Right renal pelvis (tissue), 4 donors: ENCODE measurements at regions not wholly inside any gene's neighbourhood (a gene's known extent, or its start where the extent isn't known, plus 50 kb on each side); places are given as distances from the start of the nearest gene placed in this dataset.

Experiments used
- DNase-seq, 4 donors: peaks; one replicate each; pipeline ENCODE4 v3.0.0-alpha.2; 2013; ENCODE audit warnings: low read depth in 4 of 4, low spot score in 3 of 4, missing footprints in 1 of 4

DNA sequence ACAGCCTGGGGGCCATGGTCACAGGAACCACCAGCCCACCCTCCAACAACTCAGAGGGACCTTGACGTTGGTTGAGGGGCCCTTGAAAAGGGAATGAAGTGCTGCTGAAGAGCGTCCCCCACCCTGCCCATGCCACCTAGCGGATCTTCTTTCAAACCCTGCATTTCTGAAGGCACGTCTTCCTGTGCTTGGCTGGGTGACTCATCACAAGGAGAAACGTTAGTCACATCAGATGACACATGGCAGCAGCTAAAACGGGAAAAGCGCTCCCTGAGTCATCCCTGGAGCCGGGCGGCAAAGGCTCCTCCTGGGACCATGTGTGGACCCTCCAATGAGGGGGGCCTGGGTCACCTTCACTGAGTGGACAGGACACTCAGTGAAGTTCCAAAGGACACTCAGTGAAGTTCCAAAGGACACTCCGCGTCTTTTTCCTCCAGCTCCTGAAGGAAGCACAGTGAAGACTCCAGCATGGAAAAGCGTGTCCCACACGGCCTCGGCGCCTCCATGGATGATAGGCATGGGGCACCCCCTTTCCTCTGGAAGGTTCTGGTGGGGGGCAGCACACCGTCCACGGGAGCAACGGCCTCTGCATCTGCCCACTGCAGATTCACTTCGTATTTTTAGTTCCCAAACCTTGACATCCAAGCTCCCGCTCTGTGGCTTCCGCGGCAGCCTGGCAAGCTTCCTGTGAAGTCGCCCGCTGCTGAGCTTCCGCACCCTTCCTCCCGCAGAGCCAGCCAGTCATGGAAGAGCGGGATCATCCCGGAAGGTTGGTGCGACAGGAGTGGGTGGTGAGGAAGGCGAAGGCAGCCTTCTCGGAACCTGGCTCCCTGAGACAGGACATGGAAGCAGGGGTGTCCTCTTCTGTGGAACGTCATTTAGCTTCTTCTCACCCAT is 383.4 kb downstream of the VRK1 start:
- no peak for DNase-seq

DNA sequence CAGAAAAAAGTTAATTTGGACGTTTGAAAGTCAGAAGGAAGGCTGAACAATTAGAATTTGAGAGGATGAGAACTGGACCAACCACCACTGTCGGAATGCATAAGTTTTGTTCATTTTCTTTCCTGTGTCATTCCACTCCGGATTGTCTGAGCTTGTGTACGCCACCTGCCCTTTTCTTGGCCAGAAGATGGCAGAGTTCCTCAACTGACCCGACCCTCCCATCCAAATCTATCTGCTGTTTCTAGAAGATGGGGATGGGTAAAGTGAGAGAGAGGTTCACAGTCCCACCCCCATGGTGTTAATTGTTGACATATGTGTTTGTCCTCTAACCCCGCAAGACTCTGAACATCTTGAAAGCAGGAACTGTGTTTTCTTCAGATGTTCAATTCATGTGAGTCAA is 388.0 kb downstream of the VRK1 start:
- no peak for DNase-seq

DNA sequence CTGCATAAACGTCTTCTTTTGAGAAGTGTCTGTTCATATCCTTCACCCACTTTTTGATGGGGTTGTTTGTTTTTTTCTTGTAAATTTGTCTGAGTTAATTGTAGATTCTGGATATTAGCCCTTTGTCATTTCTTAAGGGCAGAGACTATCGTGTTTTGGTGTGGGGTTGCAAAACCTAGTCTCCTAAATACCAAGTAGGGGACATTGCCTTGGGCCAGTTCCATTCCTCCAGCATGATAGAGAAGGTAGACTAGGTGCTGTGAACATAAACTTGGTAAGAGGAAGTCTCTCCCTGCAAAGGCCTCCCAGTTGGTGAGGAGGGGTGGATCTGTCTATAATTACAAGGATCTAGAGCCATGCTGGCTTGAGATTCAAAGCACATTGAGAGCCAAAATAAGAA is 390.7 kb downstream of the VRK1 start:
- no peak for DNase-seq

DNA sequence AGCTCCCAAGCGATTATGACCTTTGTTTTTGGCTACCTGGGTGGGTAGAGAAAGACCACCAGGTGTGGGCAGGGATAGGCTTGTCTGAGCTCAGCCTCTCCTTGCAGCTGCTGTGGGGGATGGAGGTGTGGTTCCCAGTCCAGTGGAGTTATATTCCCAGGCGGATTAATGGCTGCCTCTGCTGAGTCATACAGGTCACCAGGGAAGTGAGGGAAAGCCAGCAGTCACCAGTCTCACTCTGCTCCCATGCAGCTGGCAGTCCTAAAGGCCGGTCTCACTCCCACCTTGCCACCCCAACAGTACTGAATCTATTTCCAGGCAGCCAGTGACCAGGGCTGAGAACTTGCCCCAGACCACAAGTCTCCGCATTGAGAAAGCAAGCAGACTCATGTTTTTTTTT is 399.2 kb downstream of the VRK1 start:
- no peak for DNase-seq

DNA sequence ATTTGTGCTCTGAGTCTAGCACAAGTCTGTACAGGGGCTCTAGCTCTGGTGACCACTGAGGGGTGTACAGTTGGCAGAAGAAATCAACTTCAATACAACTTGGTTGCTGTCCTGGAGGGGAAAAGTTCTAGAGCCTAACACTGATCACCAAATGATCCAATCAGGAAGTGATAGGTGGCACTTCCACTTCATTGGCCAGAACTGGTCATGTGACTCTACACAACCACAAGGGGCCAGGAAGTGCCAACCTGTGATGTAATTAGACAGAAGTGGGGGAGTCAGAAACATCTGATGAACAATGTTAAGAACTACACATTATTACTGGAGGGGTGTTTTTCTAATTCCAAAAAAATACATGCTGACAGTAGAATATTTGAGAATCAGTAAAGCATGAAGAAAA is 401.6 kb downstream of the VRK1 start:
- no peak for DNase-seq

DNA sequence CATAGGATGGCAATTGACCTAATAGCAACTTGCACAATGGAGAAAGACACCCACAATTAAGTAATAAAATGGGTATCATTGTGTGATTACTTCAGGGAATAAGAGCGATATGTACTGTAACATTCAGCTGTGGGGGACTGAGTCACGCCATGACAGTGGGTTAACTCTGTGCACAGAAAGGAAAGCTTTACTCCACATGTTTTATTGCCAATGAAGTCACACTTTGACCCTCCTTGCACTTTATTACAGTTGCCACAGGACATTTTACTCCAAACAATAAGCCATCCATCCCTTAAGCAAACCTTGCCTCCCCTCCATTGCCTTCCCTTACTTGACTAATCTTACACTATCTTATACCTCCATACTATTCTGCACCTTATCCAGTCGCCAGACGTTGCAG is 403.1 kb downstream of the VRK1 start:
- no peak for DNase-seq

DNA sequence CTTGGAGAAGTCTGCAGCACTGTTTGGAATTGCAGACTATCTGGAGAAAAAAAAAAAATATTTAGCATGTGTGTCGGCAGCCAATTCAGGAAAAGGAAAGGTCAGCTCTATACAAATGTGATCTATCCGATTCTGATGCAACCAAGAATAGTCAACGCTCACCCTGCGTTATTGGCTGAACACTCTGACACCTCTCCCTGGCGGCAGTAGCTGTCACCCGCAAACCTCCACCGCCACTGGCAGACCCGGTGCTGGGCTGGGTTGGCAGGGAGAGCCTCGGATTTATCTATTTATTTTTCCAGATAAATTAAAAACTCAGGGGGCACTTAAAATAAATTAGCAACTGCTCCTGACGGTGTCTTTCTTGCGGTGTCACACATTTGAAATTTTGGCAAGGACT is 409.7 kb downstream of the VRK1 start:
- DNase-seq, result no peak

DNA sequence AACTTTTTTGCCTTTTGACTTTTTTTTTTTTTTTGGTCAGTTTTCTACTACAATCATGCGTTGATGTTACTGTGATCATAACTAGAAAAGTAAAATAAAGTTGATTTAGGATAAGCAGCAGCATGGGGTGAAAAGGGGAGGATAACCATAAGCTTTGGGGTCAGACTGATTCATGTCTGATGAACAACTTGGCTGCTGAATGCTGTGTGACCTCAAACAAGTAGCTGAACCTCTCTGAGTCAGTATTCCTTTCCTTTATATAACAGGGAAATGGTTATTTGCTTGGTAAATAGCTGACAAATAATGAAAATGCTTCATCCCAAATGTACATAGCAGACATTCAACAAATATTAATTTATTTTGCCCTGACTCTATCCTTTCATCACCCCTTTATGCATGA is 413.0 kb downstream of the VRK1 start:
- no peak for DNase-seq

DNA sequence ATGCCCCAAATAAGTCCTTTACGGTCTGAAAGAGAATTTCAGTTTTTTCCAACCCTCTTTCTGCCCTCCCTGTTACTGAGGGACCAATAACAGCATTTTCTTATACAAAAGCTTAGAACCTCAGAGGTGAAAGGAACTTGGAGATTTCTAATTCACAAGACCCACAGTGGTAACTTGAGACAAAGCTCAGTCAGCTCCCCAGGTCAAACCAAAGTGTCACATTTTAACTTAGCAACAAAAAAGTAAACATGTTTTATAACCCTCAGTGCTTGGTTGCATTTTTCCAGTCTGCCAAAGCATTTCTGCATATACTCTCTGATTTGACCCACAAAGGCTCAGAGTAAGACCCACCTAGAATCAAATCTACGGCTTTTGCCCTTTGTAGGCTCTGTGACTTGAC is 415.2 kb downstream of the VRK1 start:
- DNase-seq, result no peak

DNA sequence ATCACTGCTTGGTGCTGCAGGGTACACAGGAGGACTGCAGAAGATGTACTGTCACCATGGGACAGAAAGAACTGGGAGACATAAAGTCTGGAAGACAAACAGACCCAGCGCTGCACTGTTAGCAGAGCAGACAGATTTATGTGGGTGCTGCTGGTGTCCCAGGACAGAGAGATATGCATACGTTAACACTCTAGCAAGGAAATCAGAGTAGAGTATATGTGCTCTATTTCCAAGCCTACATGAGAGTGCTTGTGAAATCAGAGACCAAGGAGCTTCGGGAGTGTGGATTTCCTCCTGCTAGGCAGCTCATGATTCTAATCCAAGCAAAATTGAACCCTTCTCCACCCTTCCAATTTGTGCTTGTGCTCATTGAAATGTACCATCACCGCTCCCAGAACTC is 416.5 kb downstream of the VRK1 start:
- no peak for DNase-seq

DNA sequence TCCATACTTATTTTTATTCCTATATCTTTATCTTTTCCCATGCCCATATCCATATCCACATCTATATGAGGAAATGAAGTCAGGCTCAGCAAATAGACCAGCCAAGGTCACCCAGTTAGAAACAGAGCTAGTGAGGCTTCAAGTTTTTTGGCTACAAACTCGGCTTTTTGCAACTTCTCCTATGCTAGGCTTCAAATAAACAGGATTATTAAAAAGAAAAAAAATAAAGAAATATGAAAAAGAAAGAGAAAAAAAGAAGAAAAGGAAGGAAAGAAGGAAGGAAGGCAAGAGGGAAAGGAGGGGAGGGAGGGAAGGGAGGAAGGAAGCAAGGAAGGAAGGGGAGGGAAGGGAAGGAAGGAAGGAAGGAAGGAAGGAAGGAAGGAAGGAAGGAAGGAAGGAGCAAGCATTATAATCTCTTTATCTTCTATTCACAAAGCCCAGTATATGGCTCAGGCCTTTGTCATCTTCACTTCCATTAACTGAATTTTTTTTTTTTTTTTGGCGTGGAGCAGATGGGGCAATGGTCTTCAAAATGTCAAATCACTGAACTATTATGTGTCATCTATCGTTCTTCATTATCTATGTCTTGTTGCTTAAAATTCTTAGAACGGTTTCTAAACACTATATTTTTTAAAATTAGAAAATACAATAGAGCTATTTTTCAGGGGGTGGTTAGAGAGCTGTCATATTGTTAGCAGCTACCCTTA is 418.2 kb downstream of the VRK1 start:
- DNase-seq, result no peak

DNA sequence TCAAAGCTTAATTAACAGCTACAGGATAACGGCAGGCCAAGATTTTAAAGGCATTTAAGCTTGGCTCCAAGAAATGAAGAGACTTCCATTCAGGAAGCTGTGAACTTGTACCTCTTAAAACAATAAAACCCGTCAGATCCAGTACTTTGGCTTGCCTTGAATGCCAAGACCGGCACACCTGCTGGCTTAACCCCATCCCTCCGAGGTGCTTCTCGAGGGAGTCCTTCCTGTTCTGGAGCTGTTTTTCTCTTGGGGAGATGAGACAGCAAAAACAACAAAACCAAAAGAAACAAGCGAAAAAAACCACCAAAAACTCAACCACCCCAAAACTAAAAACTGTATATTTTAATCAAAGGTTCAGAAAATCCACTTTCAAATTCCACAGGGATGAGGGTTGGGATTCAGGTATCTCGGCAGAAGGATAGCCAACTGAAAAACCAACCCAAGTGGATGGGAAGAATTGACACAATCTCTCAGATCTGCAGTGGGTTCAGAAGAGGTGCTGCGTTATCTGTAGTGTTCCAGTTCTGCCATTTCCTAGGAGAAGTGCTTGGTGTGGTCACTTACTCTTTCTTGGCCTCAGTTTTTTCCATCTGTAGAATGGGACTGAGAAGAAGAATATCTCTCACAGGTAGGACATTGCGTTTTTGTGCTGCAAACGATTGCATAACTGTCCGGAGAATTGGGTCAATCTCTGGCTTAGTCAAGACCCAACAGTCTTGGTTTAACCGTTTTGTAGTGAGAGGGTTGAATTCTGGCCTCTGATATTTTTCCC is 420.1 kb downstream of the VRK1 start:
- no peak for DNase-seq

DNA sequence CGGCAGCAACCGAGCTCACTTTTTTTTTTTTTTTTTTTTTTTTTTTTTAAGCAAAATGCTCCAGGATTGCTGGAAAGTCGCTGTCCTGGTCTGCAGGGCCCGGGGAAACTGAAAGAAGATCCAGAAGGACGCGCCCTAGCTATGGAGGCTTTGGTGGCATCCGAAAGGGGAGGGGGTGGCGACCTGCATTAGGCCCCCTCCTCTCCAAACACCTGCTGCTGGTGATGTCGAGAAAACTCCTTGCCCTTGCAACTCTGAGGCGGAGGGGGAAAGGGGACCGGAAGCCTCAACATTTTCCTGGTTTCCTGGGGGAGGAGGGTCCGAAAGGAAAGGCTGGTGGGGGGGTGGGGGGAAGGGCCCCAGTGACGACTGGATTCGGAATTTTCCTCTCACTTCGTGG is 421.1 kb downstream of the VRK1 start:
- DNase-seq, result no peak

DNA sequence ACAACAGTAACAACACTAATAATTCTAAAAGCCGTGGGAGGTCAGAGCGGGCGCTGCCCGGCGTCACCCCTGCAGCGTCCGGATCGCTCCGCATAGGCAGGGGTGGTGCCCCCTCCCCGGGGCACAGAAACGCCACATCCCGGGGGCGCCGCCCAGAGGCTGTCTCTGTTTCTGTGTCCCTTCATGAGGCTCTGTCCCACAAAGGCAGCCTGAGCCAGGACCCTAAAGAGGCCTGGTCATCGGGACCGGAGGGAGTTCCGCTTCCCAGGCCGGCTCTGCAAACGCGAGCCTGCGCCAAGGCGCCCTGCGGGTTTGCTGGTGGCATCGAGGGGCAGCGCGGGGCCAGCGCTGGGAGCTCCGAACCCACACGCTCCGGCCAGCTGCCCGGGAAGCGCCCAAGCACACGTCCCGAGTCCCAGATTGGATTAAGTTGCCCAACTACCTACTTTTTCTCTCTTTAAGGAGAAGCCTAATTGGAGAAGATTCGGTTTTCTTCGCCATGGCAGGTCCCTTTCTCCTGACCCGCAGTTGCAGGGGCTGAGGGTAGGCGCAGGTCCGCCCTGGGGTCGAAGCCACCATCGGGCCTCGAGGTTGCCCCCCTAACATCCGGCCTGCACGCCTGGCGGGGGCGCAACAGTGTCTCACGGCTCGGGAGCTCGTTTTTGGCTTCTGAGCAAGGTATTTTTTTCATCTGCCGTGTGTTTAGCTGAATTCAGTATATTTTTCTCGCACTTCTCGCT is 421.7 kb downstream of the VRK1 start:
- no peak for DNase-seq

DNA sequence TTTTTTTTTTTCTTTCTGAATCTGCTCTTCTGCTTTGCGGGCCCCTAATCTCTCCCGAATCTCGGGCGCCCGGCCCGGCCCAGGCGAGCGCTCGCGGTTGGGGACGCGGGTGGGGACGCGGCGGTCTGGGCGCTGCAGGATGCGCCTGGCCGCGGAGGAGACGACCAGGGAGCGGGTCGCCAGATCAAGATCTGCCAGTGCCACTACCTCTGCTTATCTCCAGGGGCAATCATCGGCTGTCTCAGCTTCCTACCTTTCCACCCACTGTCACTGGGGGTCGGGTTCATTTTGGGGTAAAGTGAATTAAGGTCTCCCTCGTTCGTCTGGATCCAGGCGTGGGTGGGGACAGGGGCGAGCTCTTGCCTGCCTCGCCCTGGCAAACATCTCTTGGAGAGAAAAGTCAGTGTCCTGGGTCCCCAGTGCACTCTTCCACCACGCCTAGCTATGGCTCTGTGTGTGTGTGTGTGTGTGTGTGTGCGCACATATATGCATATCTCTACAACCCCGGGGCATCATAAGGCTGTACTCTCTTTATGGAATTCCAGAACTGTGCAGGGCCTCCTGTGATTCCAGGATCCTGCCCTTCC is 422.3 kb downstream of the VRK1 start:
- no peak for DNase-seq

DNA sequence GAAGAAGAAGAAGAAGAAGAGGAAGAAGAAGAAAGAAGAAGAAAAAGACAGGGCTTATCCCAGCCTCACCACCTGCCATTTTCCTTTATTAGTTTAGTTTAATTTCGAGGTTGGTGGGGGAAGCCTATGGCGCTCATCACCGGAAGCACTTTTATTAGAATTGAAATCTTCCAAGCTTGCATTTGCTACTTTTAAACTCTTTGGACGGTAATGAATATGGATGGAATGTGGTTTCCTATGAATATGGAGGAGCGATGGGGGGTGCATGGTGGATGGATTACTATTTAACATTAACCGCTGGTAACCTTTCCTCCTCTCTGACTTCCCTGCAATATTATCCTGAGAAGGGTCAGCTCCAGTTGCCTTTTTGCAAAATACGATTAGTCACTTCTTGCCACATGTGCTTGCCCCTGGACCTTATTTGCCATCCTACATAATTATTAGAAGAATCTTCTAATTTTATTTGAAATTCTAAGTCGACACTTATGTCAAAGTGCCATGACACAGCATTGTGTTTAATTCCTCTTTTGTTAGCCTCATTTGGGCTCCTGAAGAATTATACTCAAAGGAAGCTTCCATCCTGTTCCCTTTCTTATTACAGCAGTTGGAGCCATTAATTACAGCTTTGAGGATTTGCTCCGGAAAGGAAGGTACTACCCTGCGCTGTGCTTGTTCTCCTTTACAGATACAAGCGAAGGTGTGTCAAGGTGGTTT is 424.5 kb downstream of the VRK1 start:
- DNase-seq, result no peak

DNA sequence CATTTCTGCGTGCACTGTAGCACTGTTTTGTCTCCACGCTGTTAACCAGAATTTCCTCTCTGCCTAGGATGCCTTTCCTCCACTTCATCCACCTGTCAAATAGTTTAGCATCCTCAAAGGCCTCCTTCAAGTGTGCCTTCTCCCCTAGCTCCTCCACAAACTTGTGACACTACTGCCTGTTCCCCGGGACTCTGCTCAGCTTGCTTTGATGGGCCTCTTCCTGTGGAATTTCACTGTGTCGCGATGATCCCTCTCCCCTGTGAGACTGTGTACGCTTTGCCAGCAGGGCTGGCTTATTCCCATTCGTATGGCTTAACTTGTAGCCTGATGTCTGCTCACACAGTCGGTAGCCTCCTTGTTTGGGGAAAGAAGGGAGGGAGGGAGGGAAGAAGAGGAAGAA is 426.8 kb downstream of the VRK1 start:
- DNase-seq, result no peak

DNA sequence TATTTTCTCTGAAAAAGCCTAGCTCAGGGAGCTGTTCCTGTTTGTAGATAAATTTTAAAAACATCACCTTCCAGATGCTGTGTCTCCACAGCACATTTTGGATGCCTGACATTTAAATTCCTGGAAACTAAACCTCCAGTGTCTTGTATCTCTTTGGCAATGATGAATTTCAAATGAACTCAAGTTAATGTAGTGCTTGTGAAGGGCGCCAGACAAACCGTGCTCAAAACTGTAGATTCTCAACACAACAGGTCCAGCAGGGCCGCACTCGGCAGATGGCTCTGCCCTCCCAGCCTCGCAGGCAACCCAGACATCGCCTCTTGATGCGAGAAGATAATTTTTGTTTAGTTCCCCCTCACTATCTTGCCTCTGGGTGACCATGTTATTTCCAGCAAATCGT is 432.9 kb downstream of the VRK1 start:
- DNase-seq, result no peak

DNA sequence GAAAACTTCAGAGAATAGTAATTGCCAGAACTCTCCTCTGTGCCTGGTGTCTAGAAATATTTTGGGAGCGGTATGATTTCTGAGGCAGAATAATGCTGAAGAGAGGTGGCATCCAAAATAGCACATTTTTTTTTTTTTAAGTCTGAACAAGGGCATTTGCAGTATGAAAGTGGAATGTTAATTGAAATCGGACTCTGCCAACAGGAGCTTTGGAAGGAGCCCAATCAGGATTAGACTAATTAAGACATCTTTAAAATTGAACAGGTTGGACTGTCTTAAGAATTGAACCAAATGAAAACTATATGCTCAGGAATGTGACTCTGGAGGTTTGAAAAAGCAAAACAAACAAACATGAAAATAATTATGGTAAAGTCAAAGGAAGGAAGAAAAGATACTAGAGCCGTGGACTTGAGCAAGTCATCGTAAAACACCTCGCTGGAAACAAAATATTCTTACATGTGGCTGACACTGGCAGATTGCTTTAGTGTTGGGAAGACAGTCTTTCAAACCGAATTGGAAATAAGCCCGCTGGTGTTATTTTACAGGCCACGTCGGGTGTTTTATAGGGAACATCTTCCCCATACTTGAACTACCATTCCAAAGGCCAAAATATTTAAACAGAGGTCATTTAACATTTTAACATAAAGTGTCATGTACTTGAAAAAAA is 436.3 kb downstream of the VRK1 start:
- no peak for DNase-seq
